ENCODE measurements at regions not wholly inside any gene's neighbourhood (a gene's known extent, or its start where the extent isn't known, plus 50 kb on each side); places are given as distances from the start of the nearest gene placed in this dataset.

DNA sequence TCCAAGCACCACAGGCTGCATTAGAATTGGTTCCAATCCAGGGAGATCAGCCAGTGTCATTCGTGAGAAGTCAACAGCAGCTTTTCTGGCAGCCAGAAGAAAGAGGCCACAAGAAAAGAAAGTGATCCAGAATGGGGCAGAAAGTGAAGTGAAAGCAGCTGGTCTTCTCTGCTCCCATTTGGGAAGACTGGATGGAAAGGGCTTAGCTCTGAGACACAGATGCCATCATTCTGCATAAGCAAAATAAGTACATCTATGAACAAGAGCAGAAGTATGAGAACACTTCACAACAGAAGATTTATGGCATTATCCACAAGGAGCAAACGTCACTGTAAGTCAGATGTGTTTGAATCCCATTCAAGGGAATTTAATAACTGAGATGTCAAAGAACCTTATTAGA, 326.5 kb upstream of the ESRRG start:
- TF ChIP-seq, protein P1, sequence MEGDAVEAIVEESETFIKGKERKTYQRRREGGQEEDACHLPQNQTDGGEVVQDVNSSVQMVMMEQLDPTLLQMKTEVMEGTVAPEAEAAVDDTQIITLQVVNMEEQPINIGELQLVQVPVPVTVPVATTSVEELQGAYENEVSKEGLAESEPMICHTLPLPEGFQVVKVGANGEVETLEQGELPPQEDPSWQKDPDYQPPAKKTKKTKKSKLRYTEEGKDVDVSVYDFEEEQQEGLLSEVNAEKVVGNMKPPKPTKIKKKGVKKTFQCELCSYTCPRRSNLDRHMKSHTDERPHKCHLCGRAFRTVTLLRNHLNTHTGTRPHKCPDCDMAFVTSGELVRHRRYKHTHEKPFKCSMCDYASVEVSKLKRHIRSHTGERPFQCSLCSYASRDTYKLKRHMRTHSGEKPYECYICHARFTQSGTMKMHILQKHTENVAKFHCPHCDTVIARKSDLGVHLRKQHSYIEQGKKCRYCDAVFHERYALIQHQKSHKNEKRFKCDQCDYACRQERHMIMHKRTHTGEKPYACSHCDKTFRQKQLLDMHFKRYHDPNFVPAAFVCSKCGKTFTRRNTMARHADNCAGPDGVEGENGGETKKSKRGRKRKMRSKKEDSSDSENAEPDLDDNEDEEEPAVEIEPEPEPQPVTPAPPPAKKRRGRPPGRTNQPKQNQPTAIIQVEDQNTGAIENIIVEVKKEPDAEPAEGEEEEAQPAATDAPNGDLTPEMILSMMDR (IDR thresholded peaks at IDR 0.05): no peak
- no peak for TF ChIP-seq POLR2A (IDR thresholded peaks at IDR 0.05)
